WTC11 (cell line): ENCODE measurements at regions not wholly inside any gene's neighbourhood (a gene's known extent, or its start where the extent isn't known, plus 50 kb on each side); places are given as distances from the start of the nearest gene placed in this dataset.

ENCODE experiments used
- ATAC-seq: fragments of 200-7000 bp; cut with Tn5 transposase; 2 replicates; pipeline ENCODE4 v1.10.0; 2021; ENCODE audit warnings: mild to moderate bottlenecking, moderate library complexity
- CTCF ChIA-PET: fragments of 300-600 bp; sonication (Branson Sonifier 250); formaldehyde crosslinking; loops from one replicate; lab custom pipeline; 2021; ENCODE audit warnings: antibody characterized with exemption; lab: Charles Lee
- POLR2A ChIA-PET: fragments of 350-600 bp; sonication (Branson Sonifier 250); formaldehyde crosslinking; loops from one replicate; lab custom pipeline; 2021; ENCODE audit warnings: antibody characterized with exemption; lab: Charles Lee
- DNase-seq: peaks from one replicate; pipeline ENCODE4 v3.0.0; 2021; ENCODE audit warnings: low spot score
- H3K27ac Mint-ChIP-seq: 2 replicates; pipeline ENCODE4 v1.8.0; 2021; ENCODE audit warnings: mixed read lengths
- H3K27me3 Mint-ChIP-seq: 2 replicates; pipeline ENCODE4 v1.8.0; 2021; ENCODE audit warnings: low read depth, mild to moderate bottlenecking, moderate library complexity, mixed read lengths
- H3K36me3 Mint-ChIP-seq: 2 replicates; pipeline ENCODE4 v1.8.0; 2021; ENCODE audit warnings: mixed read lengths
- H3K4me1 Mint-ChIP-seq: 2 replicates; pipeline ENCODE4 v1.8.0; 2022; ENCODE audit warnings: mixed read lengths
- H3K4me3 Mint-ChIP-seq: 2 replicates; pipeline ENCODE4 v1.8.0; 2021; ENCODE audit warnings: mild to moderate bottlenecking, moderate library complexity, mixed read lengths
- H3K9me3 Mint-ChIP-seq: 2 replicates; pipeline ENCODE4 v1.8.0; 2021; ENCODE audit warnings: mixed read lengths
- ATF1 ChIP-seq: sonication (generic); formaldehyde crosslinking; IDR thresholded peaks from 2 replicates; pipeline ENCODE4 v1.8.1; 2023; ENCODE audit warnings: mild to moderate bottlenecking, moderate library complexity, missing genetic modification reagents
- ESRRA ChIP-seq: sonication (generic); formaldehyde crosslinking; IDR thresholded peaks from 2 replicates; pipeline ENCODE4 v1.8.1; 2022; ENCODE audit warnings: mild to moderate bottlenecking, missing genetic modification reagents, borderline replicate concordance
- FOXJ3 ChIP-seq: sonication (generic); formaldehyde crosslinking; IDR thresholded peaks from 2 replicates; pipeline ENCODE4 v1.9.0; 2021; ENCODE audit warnings: missing genetic modification reagents, mild to moderate bottlenecking, borderline replicate concordance
- FOXP1 ChIP-seq: sonication (generic); formaldehyde crosslinking; IDR thresholded peaks from 2 replicates; pipeline ENCODE4 v1.8.0; 2022; ENCODE audit warnings: missing genetic modification reagents, mild to moderate bottlenecking, moderate library complexity, borderline replicate concordance
- GABPB1 ChIP-seq: sonication (generic); formaldehyde crosslinking; IDR thresholded peaks from 2 replicates; pipeline ENCODE4 v1.8.1; 2023; ENCODE audit warnings: mild to moderate bottlenecking, missing genetic modification reagents
- NFYB ChIP-seq: sonication (generic); formaldehyde crosslinking; conservative IDR thresholded peaks from 2 replicates; pipeline ENCODE4 v1.8.0; 2022; ENCODE audit warnings: low read depth, missing genetic modification reagents
- NR2C2 ChIP-seq: sonication (generic); formaldehyde crosslinking; IDR thresholded peaks from 2 replicates; pipeline ENCODE4 v1.8.0; 2022; ENCODE audit warnings: mild to moderate bottlenecking, missing genetic modification reagents
- NR3C1 ChIP-seq: sonication (generic); formaldehyde crosslinking; conservative IDR thresholded peaks from 2 replicates; pipeline ENCODE4 v1.8.1; 2023; ENCODE audit warnings: low read depth, mild to moderate bottlenecking, missing genetic modification reagents
- OVOL2 ChIP-seq: fragments of 250-450 bp; sonication (Bioruptor Pico); IDR thresholded peaks from 2 replicates; pipeline ENCODE4 v1.9.0; 2021; ENCODE audit warnings: mild to moderate bottlenecking, borderline replicate concordance
- PRRX2 ChIP-seq: fragments of 250-450 bp; sonication (Bioruptor Pico); IDR thresholded peaks from 2 replicates; pipeline ENCODE4 v1.8.0; 2021; ENCODE audit warnings: mild to moderate bottlenecking
- SMAD4 ChIP-seq: sonication (generic); formaldehyde crosslinking; IDR thresholded peaks from 2 replicates; pipeline ENCODE4 v1.8.0; 2022; ENCODE audit warnings: mild to moderate bottlenecking, missing genetic modification reagents
- SP1 ChIP-seq: sonication (generic); formaldehyde crosslinking; conservative IDR thresholded peaks from 2 replicates; pipeline ENCODE4 v1.8.1; 2022; ENCODE audit warnings: missing genetic modification reagents
- ZNF219 ChIP-seq: sonication (generic); formaldehyde crosslinking; IDR thresholded peaks from 2 replicates; pipeline ENCODE4 v1.8.0; 2023; ENCODE audit warnings: missing genetic modification reagents, mild to moderate bottlenecking, borderline replicate concordance
- ZNF263 ChIP-seq: sonication (generic); formaldehyde crosslinking; IDR thresholded peaks from 2 replicates; pipeline ENCODE4 v1.8.1; 2022; ENCODE audit warnings: low read depth, mild to moderate bottlenecking, moderate library complexity, missing genetic modification reagents
- ZNF416 ChIP-seq: fragments of 250-450 bp; sonication (Bioruptor Pico); IDR thresholded peaks from 2 replicates; pipeline ENCODE4 v1.9.0; 2021; ENCODE audit warnings: mild to moderate bottlenecking, inconsistent platforms
- ZNF423 ChIP-seq: fragments of 250-450 bp; sonication (Bioruptor Pico); IDR thresholded peaks from 2 replicates; pipeline ENCODE4 v2.1.2; 2022; ENCODE audit warnings: mild to moderate bottlenecking, moderate library complexity
- ZNF671 ChIP-seq: fragments of 250-450 bp; sonication (Bioruptor Pico); IDR thresholded peaks from 2 replicates; pipeline ENCODE4 v1.8.0; 2021; ENCODE audit warnings: mild to moderate bottlenecking
- TF ChIP-seq, protein P1 (sequence below): sonication (generic); formaldehyde crosslinking; IDR thresholded peaks from 2 replicates; pipeline ENCODE4 v1.8.1; 2023; ENCODE audit warnings: mild to moderate bottlenecking, moderate library complexity, missing genetic modification reagents
- TF ChIP-seq, protein P2 (sequence below): fragments of 250-450 bp; sonication (Bioruptor Pico); IDR thresholded peaks from 2 replicates; pipeline ENCODE4 v1.9.0; 2021; ENCODE audit warnings: moderate library complexity, mild to moderate bottlenecking, inconsistent platforms, borderline replicate concordance
- TF ChIP-seq, protein P3 (sequence below): sonication (generic); formaldehyde crosslinking; IDR thresholded peaks from 2 replicates; pipeline ENCODE4 v1.8.0; 2023; ENCODE audit warnings: missing genetic modification reagents
- TF ChIP-seq, protein P4 (sequence below): sonication (generic); formaldehyde crosslinking; IDR thresholded peaks from 2 replicates; pipeline ENCODE4 v1.8.0; 2022; ENCODE audit warnings: mild to moderate bottlenecking, missing genetic modification reagents
- TF ChIP-seq, protein P5 (sequence below): sonication (generic); formaldehyde crosslinking; conservative IDR thresholded peaks from 2 replicates; pipeline ENCODE4 v1.8.1; 2022; ENCODE audit warnings: mild to moderate bottlenecking, missing genetic modification reagents
- TF ChIP-seq, protein P6 (sequence below): sonication (generic); formaldehyde crosslinking; IDR thresholded peaks from 2 replicates; pipeline ENCODE4 v1.8.1; 2023; ENCODE audit warnings: mild to moderate bottlenecking, missing genetic modification reagents, moderate library complexity
- TF ChIP-seq, protein P7 (sequence below): sonication (generic); formaldehyde crosslinking; IDR thresholded peaks from 2 replicates; pipeline ENCODE4 v1.8.1; 2022; ENCODE audit warnings: low read depth, missing genetic modification reagents, borderline replicate concordance
- TF ChIP-seq, protein P8 (sequence below): sonication (generic); formaldehyde crosslinking; IDR thresholded peaks from 2 replicates; pipeline ENCODE4 v1.8.1; 2023; ENCODE audit warnings: mild to moderate bottlenecking, missing genetic modification reagents

DNA sequence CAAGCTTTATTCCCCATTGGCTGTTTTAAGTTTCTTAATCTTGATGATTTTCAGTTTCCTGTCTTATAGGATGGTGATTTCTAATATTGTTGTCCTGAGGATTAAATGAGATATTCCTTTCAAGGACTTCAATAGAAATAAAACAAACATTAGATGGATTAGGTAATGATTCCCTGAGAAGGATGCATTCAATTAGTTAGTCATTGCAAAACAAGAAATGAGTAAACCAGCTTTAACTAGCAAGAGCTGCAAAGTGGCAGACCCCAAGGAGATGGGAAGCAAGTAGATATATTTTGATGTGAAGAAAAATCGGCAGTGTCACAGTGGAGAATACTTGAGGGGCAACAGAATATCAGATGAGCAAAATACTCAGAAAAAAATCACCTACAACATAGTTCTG, 849.1 kb downstream of the TUSC7 start:
- POLR2A ChIA-PET = no interaction called here
- no peaks in the 10 kb centered on the region for H3K27me3 Mint-ChIP-seq
- no peak for TF ChIP-seq FOXJ3 (CRISPR knock-in tag)
- TF ChIP-seq, all 79 proteins: peak for 0
- CTCF ChIA-PET = interaction anchor here (0.7 kb wide), 1 partner anchor 19 kb away, joined by 3 read pairs; no protein-coding TSS in a partner anchor
- DNase-seq (no peak), ATAC-seq (no peak)
- H3K27ac Mint-ChIP-seq = no peak overlapping the region
- H3K4me3 Mint-ChIP-seq = no peak overlapping the region
- H3K36me3 Mint-ChIP-seq = 0 out of 2 replicates have a peak, but pooled peaks cover 2% of the 10 kb centered on the region
- 0 out of 2 replicates have a peak, but pooled peaks cover 2% of the 10 kb centered on the region for H3K4me1 Mint-ChIP-seq
- H3K9me3 Mint-ChIP-seq = peaks cover 8% of the 10 kb centered on the region

DNA sequence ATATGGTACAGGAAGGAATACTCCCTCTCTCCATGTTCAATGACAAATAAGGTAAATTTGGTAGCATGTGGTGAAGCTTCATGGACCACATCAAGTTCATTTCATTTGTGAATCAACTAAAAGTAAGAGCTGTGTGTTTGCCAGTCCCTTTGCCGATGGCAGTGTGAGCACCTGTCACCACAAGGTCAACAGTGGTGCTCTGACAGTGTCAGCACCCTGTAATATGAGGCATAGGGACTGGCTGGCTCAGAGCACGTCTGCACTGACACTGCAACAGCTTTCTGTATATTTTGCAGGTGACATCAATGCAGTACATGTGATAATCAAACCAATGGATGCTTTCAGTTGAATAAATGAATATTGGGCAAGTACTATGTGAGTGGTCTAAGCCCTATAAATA, 852.4 kb downstream of the TUSC7 start:
- H3K36me3 Mint-ChIP-seq = no peaks in the 10 kb centered on the region
- no peak overlapping the region for H3K4me3 Mint-ChIP-seq
- H3K9me3 Mint-ChIP-seq = peaks cover 8% of the 10 kb centered on the region
- DNase-seq (no peak), ATAC-seq (no peak)
- no peak overlapping the region for H3K27ac Mint-ChIP-seq
- CTCF ChIA-PET = no interaction called here
- H3K27me3 Mint-ChIP-seq = no peaks in the 10 kb centered on the region
- TF ChIP-seq, protein P1, sequence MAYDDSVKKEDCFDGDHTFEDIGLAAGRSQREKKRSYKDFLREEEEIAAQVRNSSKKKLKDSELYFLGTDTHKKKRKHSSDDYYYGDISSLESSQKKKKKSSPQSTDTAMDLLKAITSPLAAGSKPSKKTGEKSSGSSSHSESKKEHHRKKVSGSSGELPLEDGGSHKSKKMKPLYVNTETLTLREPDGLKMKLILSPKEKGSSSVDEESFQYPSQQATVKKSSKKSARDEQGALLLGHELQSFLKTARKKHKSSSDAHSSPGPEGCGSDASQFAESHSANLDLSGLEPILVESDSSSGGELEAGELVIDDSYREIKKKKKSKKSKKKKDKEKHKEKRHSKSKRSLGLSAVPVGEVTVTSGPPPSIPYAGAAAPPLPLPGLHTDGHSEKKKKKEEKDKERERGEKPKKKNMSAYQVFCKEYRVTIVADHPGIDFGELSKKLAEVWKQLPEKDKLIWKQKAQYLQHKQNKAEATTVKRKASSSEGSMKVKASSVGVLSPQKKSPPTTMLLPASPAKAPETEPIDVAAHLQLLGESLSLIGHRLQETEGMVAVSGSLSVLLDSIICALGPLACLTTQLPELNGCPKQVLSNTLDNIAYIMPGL (CRISPR knock-in tag) = no peak
- TF ChIP-seq, protein P2, sequence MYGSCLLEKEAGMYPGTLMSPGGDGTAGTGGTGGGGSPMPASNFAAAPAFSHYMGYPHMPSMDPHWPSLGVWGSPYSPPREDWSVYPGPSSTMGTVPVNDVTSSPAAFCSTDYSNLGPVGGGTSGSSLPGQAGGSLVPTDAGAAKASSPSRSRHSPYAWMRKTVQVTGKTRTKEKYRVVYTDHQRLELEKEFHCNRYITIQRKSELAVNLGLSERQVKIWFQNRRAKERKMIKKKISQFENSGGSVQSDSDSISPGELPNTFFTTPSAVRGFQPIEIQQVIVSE (CRISPR knock-in tag) = no peak
- TF ChIP-seq ZNF219 (CRISPR knock-in tag) (no peak), ESRRA (CRISPR knock-in tag) (no peak), SMAD4 (CRISPR knock-in tag) (no peak), ZNF263 (CRISPR knock-in tag) (no peak), NFYB (CRISPR knock-in tag) (no peak), GABPB1 (CRISPR knock-in tag) (no peak), ZNF671 (CRISPR knock-in tag) (no peak), ZNF416 (CRISPR knock-in tag) (no peak), ATF1 (CRISPR knock-in tag) (no peak), SP1 (no peak), ZNF423 (CRISPR knock-in tag) (no peak)
- TF ChIP-seq, protein P3, sequence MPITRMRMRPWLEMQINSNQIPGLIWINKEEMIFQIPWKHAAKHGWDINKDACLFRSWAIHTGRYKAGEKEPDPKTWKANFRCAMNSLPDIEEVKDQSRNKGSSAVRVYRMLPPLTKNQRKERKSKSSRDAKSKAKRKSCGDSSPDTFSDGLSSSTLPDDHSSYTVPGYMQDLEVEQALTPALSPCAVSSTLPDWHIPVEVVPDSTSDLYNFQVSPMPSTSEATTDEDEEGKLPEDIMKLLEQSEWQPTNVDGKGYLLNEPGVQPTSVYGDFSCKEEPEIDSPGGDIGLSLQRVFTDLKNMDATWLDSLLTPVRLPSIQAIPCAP (CRISPR knock-in tag) = no peak
- TF ChIP-seq, protein P4, sequence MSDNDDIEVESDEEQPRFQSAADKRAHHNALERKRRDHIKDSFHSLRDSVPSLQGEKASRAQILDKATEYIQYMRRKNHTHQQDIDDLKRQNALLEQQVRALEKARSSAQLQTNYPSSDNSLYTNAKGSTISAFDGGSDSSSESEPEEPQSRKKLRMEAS = no peak
- TF ChIP-seq, protein P5, sequence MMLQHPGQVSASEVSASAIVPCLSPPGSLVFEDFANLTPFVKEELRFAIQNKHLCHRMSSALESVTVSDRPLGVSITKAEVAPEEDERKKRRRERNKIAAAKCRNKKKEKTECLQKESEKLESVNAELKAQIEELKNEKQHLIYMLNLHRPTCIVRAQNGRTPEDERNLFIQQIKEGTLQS (CRISPR knock-in tag) = no peak
- TF ChIP-seq, protein P6, sequence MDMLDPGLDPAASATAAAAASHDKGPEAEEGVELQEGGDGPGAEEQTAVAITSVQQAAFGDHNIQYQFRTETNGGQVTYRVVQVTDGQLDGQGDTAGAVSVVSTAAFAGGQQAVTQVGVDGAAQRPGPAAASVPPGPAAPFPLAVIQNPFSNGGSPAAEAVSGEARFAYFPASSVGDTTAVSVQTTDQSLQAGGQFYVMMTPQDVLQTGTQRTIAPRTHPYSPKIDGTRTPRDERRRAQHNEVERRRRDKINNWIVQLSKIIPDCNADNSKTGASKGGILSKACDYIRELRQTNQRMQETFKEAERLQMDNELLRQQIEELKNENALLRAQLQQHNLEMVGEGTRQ (CRISPR knock-in tag) = no peak
- peaks cover 4% of the 10 kb centered on the region for H3K4me1 Mint-ChIP-seq
- POLR2A ChIA-PET = no interaction called here

DNA sequence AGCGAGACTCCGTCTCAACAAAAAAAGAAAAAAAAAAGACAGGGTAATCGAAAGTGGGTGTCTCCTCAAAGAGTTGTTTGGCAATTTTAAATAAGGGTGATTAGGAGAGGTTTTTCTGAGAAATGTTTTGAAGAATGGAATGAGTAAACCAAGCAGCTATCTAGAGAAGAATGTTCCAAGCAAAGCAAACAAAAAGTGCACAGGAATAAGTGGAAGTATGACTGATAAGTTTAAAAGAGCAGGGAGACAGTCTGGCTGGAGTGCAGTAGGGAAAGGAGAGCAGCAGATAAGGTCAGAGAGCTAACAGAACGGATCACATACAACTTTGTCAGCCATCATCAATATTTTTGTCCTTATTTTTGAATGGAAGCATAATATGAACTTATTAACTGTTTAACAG, 853.5 kb downstream of the TUSC7 start:
- ATAC-seq (no peak), DNase-seq (no peak)
- Mint-ChIP-seq H3K36me3 (no peaks in the 10 kb centered on the region), H3K27ac (no peak overlapping the region), H3K4me3 (no peak overlapping the region), H3K27me3 (no peaks in the 10 kb centered on the region), H3K4me1 (peaks cover 4% of the 10 kb centered on the region), H3K9me3 (peaks cover 8% of the 10 kb centered on the region)
- ChIA-PET CTCF (no interaction called here), POLR2A (no interaction called here)
- no peak for TF ChIP-seq PRRX2 (CRISPR knock-in tag)
- TF ChIP-seq, protein P1 (CRISPR knock-in tag) = no peak
- no peak for TF ChIP-seq FOXP1 (CRISPR knock-in tag)
- TF ChIP-seq OVOL2 = no peak
- no peak for TF ChIP-seq NR2C2 (CRISPR knock-in tag)
- TF ChIP-seq, protein P7, sequence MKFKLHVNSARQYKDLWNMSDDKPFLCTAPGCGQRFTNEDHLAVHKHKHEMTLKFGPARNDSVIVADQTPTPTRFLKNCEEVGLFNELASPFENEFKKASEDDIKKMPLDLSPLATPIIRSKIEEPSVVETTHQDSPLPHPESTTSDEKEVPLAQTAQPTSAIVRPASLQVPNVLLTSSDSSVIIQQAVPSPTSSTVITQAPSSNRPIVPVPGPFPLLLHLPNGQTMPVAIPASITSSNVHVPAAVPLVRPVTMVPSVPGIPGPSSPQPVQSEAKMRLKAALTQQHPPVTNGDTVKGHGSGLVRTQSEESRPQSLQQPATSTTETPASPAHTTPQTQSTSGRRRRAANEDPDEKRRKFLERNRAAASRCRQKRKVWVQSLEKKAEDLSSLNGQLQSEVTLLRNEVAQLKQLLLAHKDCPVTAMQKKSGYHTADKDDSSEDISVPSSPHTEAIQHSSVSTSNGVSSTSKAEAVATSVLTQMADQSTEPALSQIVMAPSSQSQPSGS (CRISPR knock-in tag) = no peak
- TF ChIP-seq, protein P8, sequence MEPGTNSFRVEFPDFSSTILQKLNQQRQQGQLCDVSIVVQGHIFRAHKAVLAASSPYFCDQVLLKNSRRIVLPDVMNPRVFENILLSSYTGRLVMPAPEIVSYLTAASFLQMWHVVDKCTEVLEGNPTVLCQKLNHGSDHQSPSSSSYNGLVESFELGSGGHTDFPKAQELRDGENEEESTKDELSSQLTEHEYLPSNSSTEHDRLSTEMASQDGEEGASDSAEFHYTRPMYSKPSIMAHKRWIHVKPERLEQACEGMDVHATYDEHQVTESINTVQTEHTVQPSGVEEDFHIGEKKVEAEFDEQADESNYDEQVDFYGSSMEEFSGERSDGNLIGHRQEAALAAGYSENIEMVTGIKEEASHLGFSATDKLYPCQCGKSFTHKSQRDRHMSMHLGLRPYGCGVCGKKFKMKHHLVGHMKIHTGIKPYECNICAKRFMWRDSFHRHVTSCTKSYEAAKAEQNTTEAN = no peak
- TF ChIP-seq NR3C1 (CRISPR knock-in tag) = no peak
